ENCODE measurements at regions not wholly inside any gene's neighbourhood (a gene's known extent, or its start where the extent isn't known, plus 50 kb on each side); places are given as distances from the start of the nearest gene placed in this dataset.
"Not testable (repeated sequence)": the region's sequence is repeated elsewhere in the genome, so short reads cannot be mapped to it uniquely, and the experiment has no call there.

- DNase-seq, result no peak
Observed at GRCh38 chr1:55298167-55298894, 83.2 kb upstream of the USP24 start.

GRCh38 chr1:55296247-55296646, 81.1 kb upstream of the USP24 start:
- DNase-seq, result not testable (repeated sequence)

GRCh38 chr1:55289614-55290013, 74.5 kb upstream of the USP24 start:
- DNase-seq, result no peak

GRCh38 chr1:55289042-55289441, 73.9 kb upstream of the USP24 start:
- no peak for DNase-seq

- DNase-seq, result no peak
Observed at GRCh38 chr1:55288245-55288644, 73.1 kb upstream of the USP24 start.

GRCh38 chr1:55287723-55288122, 72.6 kb upstream of the USP24 start:
- no peak for DNase-seq

- DNase-seq, result no peak
Observed at GRCh38 chr1:55286856-55287602, 71.9 kb upstream of the USP24 start.

- DNase-seq, result no peak
Observed at GRCh38 chr1:55285834-55286233, 70.7 kb upstream of the USP24 start.

- peak; percentile 13 for DNase-seq
Observed at GRCh38 chr1:55284856-55285255, 69.7 kb upstream of the USP24 start.

GRCh38 chr1:55282058-55282457, 66.9 kb upstream of the USP24 start:
- DNase-seq, result no peak

GRCh38 chr1:55280731-55281130, 65.6 kb upstream of the USP24 start:
- DNase-seq, result no peak

- DNase-seq, result no peak
Observed at GRCh38 chr1:55279627-55280026, 64.5 kb upstream of the USP24 start.

- DNase-seq, result no peak
Observed at GRCh38 chr1:55278378-55278777, 63.2 kb upstream of the USP24 start.

- peak; percentile 78 for DNase-seq
Observed at GRCh38 chr1:55277377-55278130, 62.4 kb upstream of the USP24 start.

- no peak for DNase-seq
Observed at GRCh38 chr1:55276671-55277376, 61.7 kb upstream of the USP24 start.

GRCh38 chr1:55275941-55276341, 60.8 kb upstream of the USP24 start:
- DNase-seq, result no peak

- DNase-seq, result no peak
Observed at GRCh38 chr1:55275151-55275748, 60.1 kb upstream of the USP24 start.

GRCh38 chr1:55272994-55273393, 57.8 kb upstream of the USP24 start:
- no peak for DNase-seq

All from NCI-H774 (cell line).